Thoracic aorta (tissue), 2 donors: ENCODE measurements at regions not wholly inside any gene's neighbourhood (a gene's known extent, or its start where the extent isn't known, plus 50 kb on each side); places are given as distances from the start of the nearest gene placed in this dataset.
A peak's percentile ranks its signal among the peaks of the same experiment; 100 is the strongest.

Experiments used
- ATAC-seq: fragments of 150-250 bp; one replicate; pipeline ENCODE4 v1.8.0; 2017; ENCODE audit warnings: low read depth; ENCODE audit not compliant: insufficient number of reproducible peaks, low FRiP score
- DNase-seq: peaks from one replicate; pipeline ENCODE4 v3.0.0-alpha.2; 2020; ENCODE audit warnings: low spot score
- H3K27ac ChIP-seq, 2 donors: fragments of 200-600 bp; sonication (generic); 1 replicate in 1 of 2; 2 replicates in 1 of 2; pipeline ENCODE4 v1.5.1; 2016; ENCODE audit warnings: mild to moderate bottlenecking in 2 of 2, moderate library complexity in 2 of 2
- H3K27me3 ChIP-seq: fragments of 200-600 bp; sonication (generic); replicated peaks from 2 replicates; pipeline ENCODE4 v1.6.0; 2016; ENCODE audit warnings: mild to moderate bottlenecking; ENCODE audit not compliant: insufficient read depth
- H3K36me3 ChIP-seq: fragments of 200-600 bp; sonication (generic); one replicate; pipeline ENCODE4 v1.5.1; 2016
- H3K4me1 ChIP-seq, 2 donors: fragments of 200-600 bp; sonication (generic); 1 replicate in 1 of 2; 2 replicates in 1 of 2; pipeline versions ENCODE4 v1.5.1 to v1.6.0; 2016; ENCODE audit warnings: low read depth in 2 of 2, mild to moderate bottlenecking in 1 of 2; ENCODE audit not compliant: control insufficient read depth in 1 of 2
- H3K4me3 ChIP-seq: fragments of 200-600 bp; sonication (generic); 2 replicates; pipeline ENCODE4 v1.5.1; 2016; ENCODE audit warnings: mild to moderate bottlenecking
- H3K9me3 ChIP-seq: fragments of 200-600 bp; sonication (generic); 2 replicates; pipeline ENCODE4 v1.5.1; 2016
- CTCF ChIP-seq: fragments of 200-600 bp; sonication (generic); IDR thresholded peaks from one replicate; pipeline ENCODE4 v1.5.1; 2019; ENCODE audit warnings: antibody characterized with exemption

GRCh38 chr13:40069173-40070044, 413.9 kb downstream of the COG6 start:
- Histone ChIP-seq H3K27ac (no peak overlapping the region), H3K27me3 (no peaks in the 10 kb centered on the region), H3K4me1 (peaks cover 0 to 18% of the 10 kb centered on the region in 2 donors), H3K9me3 (no peaks in the 10 kb centered on the region), H3K4me3 (peak overlapping the region; percentile 45), H3K36me3 (no peaks in the 10 kb centered on the region)
- DNase-seq, result peak; percentile 25
- peak; percentile 46 for ATAC-seq
- TF ChIP-seq CTCF, result peak; percentile 81

GRCh38 chr13:40070357-40070756, 414.9 kb downstream of the COG6 start:
- DNase-seq, result no peak
- Histone ChIP-seq H3K4me3 (no peak overlapping the region), H3K27me3 (no peaks in the 10 kb centered on the region), H3K36me3 (no peaks in the 10 kb centered on the region), H3K4me1 (peaks cover 0 to 12% of the 10 kb centered on the region in 2 donors), H3K9me3 (no peaks in the 10 kb centered on the region), H3K27ac (no peak overlapping the region)
- ATAC-seq, result no peak
- TF ChIP-seq CTCF, result no peak

GRCh38 chr13:40072663-40073120, 417.2 kb downstream of the COG6 start:
- DNase-seq (no peak), ATAC-seq (no peak)
- Histone ChIP-seq H3K36me3 (no peaks in the 10 kb centered on the region), H3K27me3 (no peaks in the 10 kb centered on the region), H3K4me1 (peaks cover 0 to 12% of the 10 kb centered on the region in 2 donors), H3K27ac (no peak overlapping the region), H3K9me3 (no peaks in the 10 kb centered on the region), H3K4me3 (no peak overlapping the region)
- no peak for TF ChIP-seq CTCF

GRCh38 chr13:40074338-40074737, 418.9 kb downstream of the COG6 start:
- H3K4me1 ChIP-seq, result peaks cover 0 to 9% of the 10 kb centered on the region in 2 donors
- no peak overlapping the region for H3K27ac ChIP-seq
- H3K36me3 ChIP-seq, result no peaks in the 10 kb centered on the region
- no peaks in the 10 kb centered on the region for H3K9me3 ChIP-seq
- DNase-seq, result no peak
- no peak for ATAC-seq
- no peak overlapping the region for H3K4me3 ChIP-seq
- no peak for TF ChIP-seq CTCF
- no peaks in the 10 kb centered on the region for H3K27me3 ChIP-seq

- ATAC-seq (no peak), DNase-seq (no peak)
- Histone ChIP-seq H3K4me1 (no peaks in the 10 kb centered on the region), H3K36me3 (no peaks in the 10 kb centered on the region), H3K4me3 (no peak overlapping the region), H3K9me3 (no peaks in the 10 kb centered on the region), H3K27ac (no peak overlapping the region), H3K27me3 (no peaks in the 10 kb centered on the region)
- no peak for TF ChIP-seq CTCF
Observed at GRCh38 chr13:40075281-40075680, 419.8 kb downstream of the COG6 start.
